IMR-90 (cell line): ENCODE measurements at regions not wholly inside any gene's neighbourhood (a gene's known extent, or its start where the extent isn't known, plus 50 kb on each side); places are given as distances from the start of the nearest gene placed in this dataset.

Source experiments
- ATAC-seq: fragments of 200-7000 bp; cut with Tn5 transposase; 2 replicates; pipeline ENCODE4 v1.9.1; 2020; ENCODE audit warnings: low read depth, mild to moderate bottlenecking, moderate library complexity
- BruUV-seq: library from RNA; stranded (reverse); fragments of 400-500 nt; replicated peaks from 2 replicates; lab custom pipeline; 2021; lab: Mats Ljungman, UMichigan
- CTCF ChIA-PET: fragments of 300-600 bp; formaldehyde crosslinking; extraction: SDS; loops from one replicate; lab custom pipeline; 2021; ENCODE audit warnings: antibody characterized with exemption; lab: Yijun Ruan, JAX
- POLR2A ChIA-PET: fragments of 300-600 bp; sonication (Branson Sonifier 250); formaldehyde crosslinking; loops from one replicate; lab custom pipeline; 2022; ENCODE audit warnings: antibody characterized with exemption; ENCODE audit not compliant: unreplicated experiment; lab: Charles Lee
- DNase-seq: peaks from one replicate; pipeline ENCODE4 v3.0.0; 2013
- H2AFZ ChIP-seq: replicated peaks from 2 replicates; pipeline ENCODE3; 2013; ENCODE audit warnings: low read length, mild to moderate bottlenecking; ENCODE audit not compliant: poor library complexity
- H2AK5ac ChIP-seq: 2 replicates; pipeline ENCODE4 v1.6.1; 2013; ENCODE audit warnings: low read depth, low read length, inconsistent platforms
- H2AK9ac ChIP-seq: replicated peaks from 2 replicates; pipeline ENCODE3; 2013; ENCODE audit warnings: mild to moderate bottlenecking, low read depth, low read length, moderate library complexity; ENCODE audit not compliant: poor library complexity
- H2BK120ac ChIP-seq: 2 replicates; pipeline ENCODE4 v1.6.1; 2013; ENCODE audit warnings: low read depth, low read length, inconsistent platforms
- H2BK15ac ChIP-seq: 3 replicates; pipeline ENCODE4 v1.6.1; 2013; ENCODE audit warnings: low read depth, low read length, inconsistent platforms
- H2BK20ac ChIP-seq: 2 replicates; pipeline ENCODE4 v1.6.1; 2013; ENCODE audit warnings: low read depth, mild to moderate bottlenecking, inconsistent platforms, low read length, moderate library complexity
- H2BK5ac ChIP-seq: 2 replicates; pipeline ENCODE4 v1.6.1; 2013; ENCODE audit warnings: mild to moderate bottlenecking, low read depth, low read length, inconsistent platforms; ENCODE audit not compliant: poor library complexity, severe bottlenecking
- H3K14ac ChIP-seq: replicated peaks from 2 replicates; pipeline ENCODE4 v1.6.1; 2013; ENCODE audit warnings: low read depth, low read length, inconsistent platforms
- H3K18ac ChIP-seq: 2 replicates; pipeline ENCODE4 v1.6.1; 2013; ENCODE audit warnings: low read depth, low read length, control low read depth
- H3K23ac ChIP-seq: 2 replicates; pipeline ENCODE4 v1.6.1; 2013; ENCODE audit warnings: low read depth, low read length, inconsistent platforms
- H3K27ac ChIP-seq: 2 replicates; pipeline ENCODE4 v1.5.1; 2013; ENCODE audit warnings: mild to moderate bottlenecking, control low read depth, low read length; ENCODE audit not compliant: insufficient read depth
- H3K27me3 ChIP-seq: 2 replicates; pipeline ENCODE4 v1.6.1; 2013; ENCODE audit warnings: low read length; ENCODE audit not compliant: control insufficient read depth, insufficient read depth
- H3K36me3 ChIP-seq: 2 replicates; pipeline ENCODE4 v1.6.1; 2013; ENCODE audit warnings: low read length, mixed read lengths; ENCODE audit not compliant: control insufficient read depth, insufficient read depth
- H3K4ac ChIP-seq: 2 replicates; pipeline ENCODE4 v1.6.1; 2013; ENCODE audit warnings: low read depth, low read length, inconsistent platforms
- H3K4me1 ChIP-seq: 2 replicates; pipeline ENCODE4 v1.6.1; 2013; ENCODE audit warnings: low read length, mixed read lengths; ENCODE audit not compliant: control insufficient read depth, insufficient read depth
- H3K4me2 ChIP-seq: 2 replicates; pipeline ENCODE4 v1.6.1; 2013; ENCODE audit warnings: low read depth, mild to moderate bottlenecking, control low read depth, low read length, moderate library complexity
- H3K4me3 ChIP-seq: 2 replicates; pipeline ENCODE4 v1.5.1; 2013; ENCODE audit warnings: low read depth, mild to moderate bottlenecking, control low read depth, low read length, moderate library complexity; ENCODE audit not compliant: insufficient read depth
- H3K56ac ChIP-seq: 2 replicates; pipeline ENCODE4 v1.6.1; 2013; ENCODE audit warnings: low read length, inconsistent platforms; ENCODE audit not compliant: insufficient read depth; ENCODE audit errors: extremely low read depth
- H3K79me1 ChIP-seq, 2 experiments: 2 replicates each; pipeline ENCODE4 v1.6.1; 2013; ENCODE audit warnings: low read length in 2 of 2, inconsistent platforms in 1 of 2, low read depth in 1 of 2
- H3K9ac ChIP-seq: 2 replicates; pipeline ENCODE4 v1.6.1; 2013; ENCODE audit warnings: low read depth, low read length, control low read depth
- H3K9me1 ChIP-seq: 2 replicates; pipeline ENCODE4 v1.6.1; 2013; ENCODE audit warnings: low read length, inconsistent platforms; ENCODE audit not compliant: insufficient read depth
- H3K9me3 ChIP-seq: 2 replicates; pipeline ENCODE4 v1.6.1; 2013; ENCODE audit warnings: low read length; ENCODE audit not compliant: control insufficient read depth, insufficient read depth
- H4K20me1 ChIP-seq: 2 replicates; pipeline ENCODE4 v1.6.1; 2013; ENCODE audit warnings: low read length, inconsistent platforms; ENCODE audit not compliant: insufficient read depth
- H4K5ac ChIP-seq: 2 replicates; pipeline ENCODE4 v1.6.1; 2013; ENCODE audit warnings: mild to moderate bottlenecking, low read depth, low read length, control low read depth
- H4K8ac ChIP-seq, 2 experiments: 2 replicates each; pipeline ENCODE4 v1.6.1; 2013; ENCODE audit warnings: low read depth in 2 of 2, low read length in 2 of 2, control low read depth in 1 of 2, inconsistent platforms in 1 of 2
- H4K91ac ChIP-seq: 2 replicates; pipeline ENCODE4 v1.6.1; 2013; ENCODE audit warnings: low read depth, low read length, inconsistent platforms; ENCODE audit not compliant: insufficient read depth
- BHLHE40 ChIP-seq: fragments of 150-350 bp; IDR thresholded peaks from 2 replicates; pipeline ENCODE4 v1.6.1; 2016; ENCODE audit warnings: mild to moderate bottlenecking, low read depth, low read length
- CEBPB ChIP-seq: IDR thresholded peaks from 2 replicates; pipeline ENCODE4 v1.6.1; 2012; ENCODE audit warnings: low read depth, low read length, improper control_type of control experiment
- CHD1 ChIP-seq: IDR thresholded peaks from 2 replicates; pipeline ENCODE4 v1.6.1; 2012; ENCODE audit warnings: low read depth, low read length, improper control_type of control experiment
- CTCF ChIP-seq: conservative IDR thresholded peaks from 2 replicates; pipeline ENCODE4 v1.5.1; 2012; ENCODE audit warnings: mild to moderate bottlenecking, low read depth, low read length, improper control_type of control experiment
- ELK1 ChIP-seq: fragments of 150-350 bp; IDR thresholded peaks from 2 replicates; pipeline ENCODE4 v1.6.1; 2016; ENCODE audit warnings: low read depth, mild to moderate bottlenecking, low read length, moderate library complexity, borderline replicate concordance
- FOS ChIP-seq: fragments of 150-350 bp; IDR thresholded peaks from 2 replicates; pipeline ENCODE4 v1.6.1; 2016; ENCODE audit warnings: low read depth, low read length
- MAFK ChIP-seq: IDR thresholded peaks from 2 replicates; pipeline ENCODE4 v1.6.1; 2012; ENCODE audit warnings: low read depth, low read length, improper control_type of control experiment
- MAZ ChIP-seq: IDR thresholded peaks from 2 replicates; pipeline ENCODE4 v1.6.1; 2012; ENCODE audit warnings: low read depth, mild to moderate bottlenecking, low read length, improper control_type of control experiment, moderate library complexity, borderline replicate concordance
- MXI1 ChIP-seq: IDR thresholded peaks from 2 replicates; pipeline ENCODE4 v1.6.1; 2012; ENCODE audit warnings: low read depth, mild to moderate bottlenecking, low read length, moderate library complexity, borderline replicate concordance
- NFE2L2 ChIP-seq: fragments of 150-350 bp; IDR thresholded peaks from 2 replicates; pipeline ENCODE4 v1.6.1; 2016; ENCODE audit warnings: low read depth, mild to moderate bottlenecking, low read length
- POLR2A ChIP-seq: IDR thresholded peaks from 2 replicates; pipeline ENCODE4 v1.6.1; 2012; ENCODE audit warnings: mild to moderate bottlenecking, low read depth, low read length
- RAD21 ChIP-seq: IDR thresholded peaks from 2 replicates; pipeline ENCODE4 v1.6.1; 2012; ENCODE audit warnings: low read length, improper control_type of control experiment
- RCOR1 ChIP-seq: IDR thresholded peaks from 2 replicates; pipeline ENCODE4 v1.6.1; 2012; ENCODE audit warnings: mild to moderate bottlenecking, low read length, improper control_type of control experiment; ENCODE audit not compliant: insufficient replicate concordance
- RFX5 ChIP-seq: IDR thresholded peaks from 2 replicates; pipeline ENCODE4 v1.8.0; 2012; ENCODE audit warnings: low read depth, mild to moderate bottlenecking, low read length, moderate library complexity
- SMC3 ChIP-seq: fragments of 150-350 bp; IDR thresholded peaks from 2 replicates; pipeline ENCODE4 v1.6.1; 2016; ENCODE audit warnings: low read depth, mild to moderate bottlenecking, antibody characterized with exemption, low read length, moderate library complexity
- USF2 ChIP-seq: fragments of 150-350 bp; IDR thresholded peaks from 2 replicates; pipeline ENCODE4 v1.6.1; 2017; ENCODE audit warnings: mild to moderate bottlenecking, antibody characterized with exemption, low read length, low read depth
- WGBS, 2 experiments: methylation state at CpG; one replicate each; pipeline versions ENCODE4 v1.1.5 to v1.1.7; 2013; ENCODE audit warnings: missing lambda C conversion rate in 2 of 2; ENCODE audit not compliant: insufficient read length in 1 of 2; ENCODE audit errors: extremely low coverage in 2 of 2; 5-methylcytosine and 5-hydroxymethylcytosine counted together
- dilution Hi-C: fragments of 300-500 bp; cut with HindIII; formaldehyde crosslinking; loops from one replicate; pipeline ENCODE4 v1.14.3; 2018; ENCODE audit warnings: low sequenced_read_pairs; ENCODE audit not compliant: unreplicated experiment
- in situ Hi-C: fragments of 300-500 bp; cut with MboI; formaldehyde crosslinking; loops from 3 replicates; pipeline ENCODE4 v1.14.3; 2019; ENCODE audit warnings: low sequenced_read_pairs, inconsistent platforms, mixed read lengths
- intact Hi-C: fragments of 100-400 bp; cut with micrococcal nuclease; formaldehyde crosslinking; loops from 2 replicates; pipeline ENCODE4 v1.10.0; 2022

- Histone ChIP-seq H3K18ac (no peak overlapping the region), H3K4ac (no peak overlapping the region), H2AK9ac (no peak overlapping the region), H3K36me3 (no peaks in the 10 kb centered on the region), H3K4me1 (no peaks in the 10 kb centered on the region), H3K4me2 (no peak overlapping the region), H4K8ac (no peak overlapping the region), H4K5ac (no peak overlapping the region), H2BK5ac (no peak overlapping the region), H2AK5ac (no peak overlapping the region), H3K56ac (no peak overlapping the region), H3K27me3 (no peaks in the 10 kb centered on the region), H3K9ac (no peak overlapping the region), H2AFZ (no peak overlapping the region), H2BK15ac (no peak overlapping the region), H4K20me1 (no peaks in the 10 kb centered on the region), H3K23ac (no peak overlapping the region), H3K9me3 (no peaks in the 10 kb centered on the region), H2BK120ac (no peak overlapping the region), H3K9me1 (no peaks in the 10 kb centered on the region), H3K27ac (no peak overlapping the region), H2BK20ac (no peak overlapping the region), H3K14ac (no peak overlapping the region), H3K79me1 (no peaks in the 10 kb centered on the region), H3K4me3 (no peak overlapping the region), H4K91ac (no peak overlapping the region)
- DNase-seq, result no peak
- no TSS peak for BruUV-seq
- POLR2A ChIA-PET, result no interaction called here
- TF ChIP-seq CHD1 (no peak), CEBPB (no peak), FOS (no peak), MXI1 (no peak), MAFK (no peak), RFX5 (no peak), RCOR1 (no peak), MAZ (no peak), USF2 (no peak), SMC3 (no peak), BHLHE40 (no peak), CTCF (no peak), RAD21 (no peak), POLR2A (no peak), NFE2L2 (no peak), ELK1 (no peak)
- in situ Hi-C loops, result no loop called here
- intact Hi-C loops, result no loop called here
- ATAC-seq, result no peak
- dilution Hi-C loops, result no loop called here
- no CpG with 5 or more reads among the region's 5 CpGs for WGBS, 2 experiments
- CTCF ChIA-PET, result no interaction called here
Observed at GRCh38 chr4:22217480-22217879, 268.9 kb upstream of the KCNIP4 start.
